Liver (tissue), 3 donors: ENCODE measurements at regions not wholly inside any gene's neighbourhood (a gene's known extent, or its start where the extent isn't known, plus 50 kb on each side); places are given as distances from the start of the nearest gene placed in this dataset.

Experiments
- EGR1 ChIP-seq, 2 donors: IDR thresholded peaks; 2 replicates each; pipeline ENCODE4 v1.6.1; 2016 to 2018; ENCODE audit warnings: antibody characterized with exemption in 2 of 2, low read depth in 2 of 2
- FOXA1 ChIP-seq: IDR thresholded peaks from 2 replicates; pipeline ENCODE4 v1.6.1; 2016; ENCODE audit warnings: antibody characterized with exemption
- JUND ChIP-seq, 2 donors: IDR thresholded peaks; 2 replicates each; pipeline ENCODE4 v1.6.1; 2016; ENCODE audit warnings: antibody characterized with exemption in 2 of 2
- SP1 ChIP-seq: IDR thresholded peaks from 2 replicates; pipeline ENCODE4 v1.6.1; 2018; ENCODE audit warnings: antibody characterized with exemption, mild to moderate bottlenecking
- TAF1 ChIP-seq: conservative IDR thresholded peaks from 2 replicates; pipeline ENCODE4 v1.6.1; 2016; ENCODE audit warnings: antibody characterized with exemption, mild to moderate bottlenecking
- YY1 ChIP-seq: IDR thresholded peaks from 2 replicates; pipeline ENCODE4 v1.6.1; 2016; ENCODE audit warnings: antibody characterized with exemption, mild to moderate bottlenecking
- TF ChIP-seq, protein P1 (sequence below): IDR thresholded peaks from 2 replicates; pipeline ENCODE4 v1.6.1; 2016; ENCODE audit warnings: antibody characterized with exemption
- TF ChIP-seq, protein P2 (sequence below): fragments of 150-350 bp; IDR thresholded peaks from 2 replicates; pipeline ENCODE4 v1.5.1; 2017; ENCODE audit warnings: improper control_type of control experiment, low read depth, low read length; ENCODE audit not compliant: missing input control
- TF ChIP-seq, protein P3 (sequence below): IDR thresholded peaks from 2 replicates; pipeline ENCODE4 v1.6.1; 2016; ENCODE audit warnings: antibody characterized with exemption, mild to moderate bottlenecking
- TF ChIP-seq, protein P4 (sequence below): IDR thresholded peaks from 2 replicates; pipeline ENCODE4 v1.6.1; 2016; ENCODE audit warnings: antibody characterized with exemption
- donor health status: healthy.
- donor health status: healthy.

DNA sequence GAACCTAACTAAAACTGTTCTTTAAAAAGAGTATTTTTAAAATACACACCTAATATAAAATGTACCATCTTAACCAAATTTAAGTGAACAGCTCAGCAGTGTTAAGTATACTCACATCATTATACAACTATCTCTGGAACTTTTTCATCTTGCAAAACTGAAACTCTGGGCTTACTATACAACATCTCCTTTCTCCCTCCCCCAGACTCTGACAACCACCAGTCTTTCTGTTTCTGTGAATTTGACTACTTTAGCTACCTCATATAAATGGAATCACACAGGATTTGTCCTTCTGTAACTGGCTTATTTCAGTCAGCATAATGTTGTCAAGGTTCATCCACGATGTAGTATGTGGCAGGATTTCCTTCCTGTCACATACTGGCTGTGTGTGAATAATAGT is 93.5 kb downstream of the FOXD1 start:
- TF ChIP-seq, protein P1, sequence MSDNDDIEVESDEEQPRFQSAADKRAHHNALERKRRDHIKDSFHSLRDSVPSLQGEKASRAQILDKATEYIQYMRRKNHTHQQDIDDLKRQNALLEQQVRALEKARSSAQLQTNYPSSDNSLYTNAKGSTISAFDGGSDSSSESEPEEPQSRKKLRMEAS = no peak
- TF ChIP-seq, protein P2, sequence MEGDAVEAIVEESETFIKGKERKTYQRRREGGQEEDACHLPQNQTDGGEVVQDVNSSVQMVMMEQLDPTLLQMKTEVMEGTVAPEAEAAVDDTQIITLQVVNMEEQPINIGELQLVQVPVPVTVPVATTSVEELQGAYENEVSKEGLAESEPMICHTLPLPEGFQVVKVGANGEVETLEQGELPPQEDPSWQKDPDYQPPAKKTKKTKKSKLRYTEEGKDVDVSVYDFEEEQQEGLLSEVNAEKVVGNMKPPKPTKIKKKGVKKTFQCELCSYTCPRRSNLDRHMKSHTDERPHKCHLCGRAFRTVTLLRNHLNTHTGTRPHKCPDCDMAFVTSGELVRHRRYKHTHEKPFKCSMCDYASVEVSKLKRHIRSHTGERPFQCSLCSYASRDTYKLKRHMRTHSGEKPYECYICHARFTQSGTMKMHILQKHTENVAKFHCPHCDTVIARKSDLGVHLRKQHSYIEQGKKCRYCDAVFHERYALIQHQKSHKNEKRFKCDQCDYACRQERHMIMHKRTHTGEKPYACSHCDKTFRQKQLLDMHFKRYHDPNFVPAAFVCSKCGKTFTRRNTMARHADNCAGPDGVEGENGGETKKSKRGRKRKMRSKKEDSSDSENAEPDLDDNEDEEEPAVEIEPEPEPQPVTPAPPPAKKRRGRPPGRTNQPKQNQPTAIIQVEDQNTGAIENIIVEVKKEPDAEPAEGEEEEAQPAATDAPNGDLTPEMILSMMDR = no peak
- TF ChIP-seq SP1 (no peak), EGR1 (IDR thresholded peaks at IDR 0.05; ENCODE audit: low read depth in 2 of 2) (no peak), FOXA1 (no peak), JUND (IDR thresholded peaks at IDR 0.05) (no peak), TAF1 (no peak), YY1 (no peak)
- TF ChIP-seq, protein P3, sequence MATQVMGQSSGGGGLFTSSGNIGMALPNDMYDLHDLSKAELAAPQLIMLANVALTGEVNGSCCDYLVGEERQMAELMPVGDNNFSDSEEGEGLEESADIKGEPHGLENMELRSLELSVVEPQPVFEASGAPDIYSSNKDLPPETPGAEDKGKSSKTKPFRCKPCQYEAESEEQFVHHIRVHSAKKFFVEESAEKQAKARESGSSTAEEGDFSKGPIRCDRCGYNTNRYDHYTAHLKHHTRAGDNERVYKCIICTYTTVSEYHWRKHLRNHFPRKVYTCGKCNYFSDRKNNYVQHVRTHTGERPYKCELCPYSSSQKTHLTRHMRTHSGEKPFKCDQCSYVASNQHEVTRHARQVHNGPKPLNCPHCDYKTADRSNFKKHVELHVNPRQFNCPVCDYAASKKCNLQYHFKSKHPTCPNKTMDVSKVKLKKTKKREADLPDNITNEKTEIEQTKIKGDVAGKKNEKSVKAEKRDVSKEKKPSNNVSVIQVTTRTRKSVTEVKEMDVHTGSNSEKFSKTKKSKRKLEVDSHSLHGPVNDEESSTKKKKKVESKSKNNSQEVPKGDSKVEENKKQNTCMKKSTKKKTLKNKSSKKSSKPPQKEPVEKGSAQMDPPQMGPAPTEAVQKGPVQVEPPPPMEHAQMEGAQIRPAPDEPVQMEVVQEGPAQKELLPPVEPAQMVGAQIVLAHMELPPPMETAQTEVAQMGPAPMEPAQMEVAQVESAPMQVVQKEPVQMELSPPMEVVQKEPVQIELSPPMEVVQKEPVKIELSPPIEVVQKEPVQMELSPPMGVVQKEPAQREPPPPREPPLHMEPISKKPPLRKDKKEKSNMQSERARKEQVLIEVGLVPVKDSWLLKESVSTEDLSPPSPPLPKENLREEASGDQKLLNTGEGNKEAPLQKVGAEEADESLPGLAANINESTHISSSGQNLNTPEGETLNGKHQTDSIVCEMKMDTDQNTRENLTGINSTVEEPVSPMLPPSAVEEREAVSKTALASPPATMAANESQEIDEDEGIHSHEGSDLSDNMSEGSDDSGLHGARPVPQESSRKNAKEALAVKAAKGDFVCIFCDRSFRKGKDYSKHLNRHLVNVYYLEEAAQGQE = no peak
- TF ChIP-seq, protein P4, sequence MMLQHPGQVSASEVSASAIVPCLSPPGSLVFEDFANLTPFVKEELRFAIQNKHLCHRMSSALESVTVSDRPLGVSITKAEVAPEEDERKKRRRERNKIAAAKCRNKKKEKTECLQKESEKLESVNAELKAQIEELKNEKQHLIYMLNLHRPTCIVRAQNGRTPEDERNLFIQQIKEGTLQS = no peak
